PC-3 (cell line): ENCODE measurements at regions not wholly inside any gene's neighbourhood (a gene's known extent, or its start where the extent isn't known, plus 50 kb on each side); places are given as distances from the start of the nearest gene placed in this dataset.

ENCODE experiments used
- CTCF ChIP-seq: fragments of 300-600 bp; sonication (generic); conservative IDR thresholded peaks from 2 replicates; pipeline ENCODE4 v1.5.1; 2017; ENCODE audit warnings: antibody characterized with exemption, low read depth, mild to moderate bottlenecking, low read length
- EZH2 ChIP-seq: fragments of 300-600 bp; sonication (generic); IDR thresholded peaks from one replicate; pipeline ENCODE4 v1.6.1; 2017; ENCODE audit warnings: antibody characterized with exemption, mild to moderate bottlenecking, low read length; ENCODE audit not compliant: unreplicated experiment
- EZH2phosphoT487 ChIP-seq: fragments of 300-600 bp; sonication (generic); IDR thresholded peaks from 2 replicates; pipeline ENCODE4 v1.6.1; 2018; ENCODE audit warnings: mild to moderate bottlenecking, antibody characterized with exemption, low read length, borderline replicate concordance

GRCh38 chr16:87240211-87241136 is 76.7 kb downstream of the C16orf95 start:
- TF ChIP-seq CTCF (no peak), EZH2 (no peak), EZH2phosphoT487 (no peak)
